ENCODE measurements at regions not wholly inside any gene's neighbourhood (a gene's known extent, or its start where the extent isn't known, plus 50 kb on each side); places are given as distances from the start of the nearest gene placed in this dataset.
"Not testable (repeated sequence)": the region's sequence is repeated elsewhere in the genome, so short reads cannot be mapped to it uniquely, and the experiment has no call there.

- H3K27me3 ChIP-seq, result peaks cover 4% of the 10 kb centered on the region; the same call in 1 of the 2 replicates
- no peak overlapping the region for H3K4me3 ChIP-seq (ENCODE audit: low read depth, low read length)
Measured at GRCh38 chr6:1472643-1473042, 83.3 kb downstream of the FOXF2 start.

DNA sequence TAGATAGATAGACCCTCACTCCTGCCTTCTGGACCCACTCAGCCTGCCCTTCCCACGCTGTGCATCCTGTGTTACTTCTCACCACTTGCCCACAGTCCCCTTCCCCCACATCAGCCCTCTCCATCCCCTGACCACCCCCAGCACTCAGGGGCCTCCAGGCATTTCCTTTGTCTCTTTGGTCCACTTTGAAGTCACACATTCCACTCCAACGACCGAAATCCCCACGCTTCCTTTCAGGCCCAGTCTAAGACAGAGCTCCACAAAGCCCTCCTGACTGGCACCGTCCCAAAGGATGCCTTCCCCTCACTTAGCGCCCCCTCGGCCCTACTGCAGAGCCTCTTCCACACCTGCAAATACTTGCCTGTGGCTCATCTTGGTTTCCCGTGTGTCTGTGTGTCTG, 83.8 kb downstream of the FOXF2 start:
- Histone ChIP-seq H3K27me3 (no peaks in the 10 kb centered on the region; the same call in 1 of the 2 replicates), H3K36me3 (no peaks in the 10 kb centered on the region), H3K4me1 (no peaks in the 10 kb centered on the region), H3K4me3 (ENCODE audit: low read depth, low read length) (no peak overlapping the region), H3K9me3 (no peaks in the 10 kb centered on the region)
- TF ChIP-seq, protein P1, sequence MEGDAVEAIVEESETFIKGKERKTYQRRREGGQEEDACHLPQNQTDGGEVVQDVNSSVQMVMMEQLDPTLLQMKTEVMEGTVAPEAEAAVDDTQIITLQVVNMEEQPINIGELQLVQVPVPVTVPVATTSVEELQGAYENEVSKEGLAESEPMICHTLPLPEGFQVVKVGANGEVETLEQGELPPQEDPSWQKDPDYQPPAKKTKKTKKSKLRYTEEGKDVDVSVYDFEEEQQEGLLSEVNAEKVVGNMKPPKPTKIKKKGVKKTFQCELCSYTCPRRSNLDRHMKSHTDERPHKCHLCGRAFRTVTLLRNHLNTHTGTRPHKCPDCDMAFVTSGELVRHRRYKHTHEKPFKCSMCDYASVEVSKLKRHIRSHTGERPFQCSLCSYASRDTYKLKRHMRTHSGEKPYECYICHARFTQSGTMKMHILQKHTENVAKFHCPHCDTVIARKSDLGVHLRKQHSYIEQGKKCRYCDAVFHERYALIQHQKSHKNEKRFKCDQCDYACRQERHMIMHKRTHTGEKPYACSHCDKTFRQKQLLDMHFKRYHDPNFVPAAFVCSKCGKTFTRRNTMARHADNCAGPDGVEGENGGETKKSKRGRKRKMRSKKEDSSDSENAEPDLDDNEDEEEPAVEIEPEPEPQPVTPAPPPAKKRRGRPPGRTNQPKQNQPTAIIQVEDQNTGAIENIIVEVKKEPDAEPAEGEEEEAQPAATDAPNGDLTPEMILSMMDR (IDR thresholded peaks at IDR 0.05; ENCODE audit: low read depth, low read length), result no peak
- DNase-seq, result no peak

More at GRCh38 chr6:1472643-1473042, 83.3 kb downstream of the FOXF2 start:
- Histone ChIP-seq H3K4me1 (no peaks in the 10 kb centered on the region), H3K9me3 (no peaks in the 10 kb centered on the region), H3K36me3 (no peaks in the 10 kb centered on the region)
- DNase-seq, result no peak
- TF ChIP-seq, protein P1 (IDR thresholded peaks at IDR 0.05; ENCODE audit: low read depth, low read length), result no peak

- DNase-seq, result no peak
- TF ChIP-seq, protein P1 (IDR thresholded peaks at IDR 0.05; ENCODE audit: low read depth, low read length), result no peak
- no peak overlapping the region for H3K4me3 ChIP-seq (ENCODE audit: low read depth, low read length)
- no peaks in the 10 kb centered on the region; the same call in 1 of the 2 replicates for H3K27me3 ChIP-seq
- no peaks in the 10 kb centered on the region for H3K9me3 ChIP-seq
- no peaks in the 10 kb centered on the region for H3K4me1 ChIP-seq
- H3K36me3 ChIP-seq, result no peaks in the 10 kb centered on the region
Measured at GRCh38 chr6:1473598-1473997, 84.2 kb downstream of the FOXF2 start.

DNA sequence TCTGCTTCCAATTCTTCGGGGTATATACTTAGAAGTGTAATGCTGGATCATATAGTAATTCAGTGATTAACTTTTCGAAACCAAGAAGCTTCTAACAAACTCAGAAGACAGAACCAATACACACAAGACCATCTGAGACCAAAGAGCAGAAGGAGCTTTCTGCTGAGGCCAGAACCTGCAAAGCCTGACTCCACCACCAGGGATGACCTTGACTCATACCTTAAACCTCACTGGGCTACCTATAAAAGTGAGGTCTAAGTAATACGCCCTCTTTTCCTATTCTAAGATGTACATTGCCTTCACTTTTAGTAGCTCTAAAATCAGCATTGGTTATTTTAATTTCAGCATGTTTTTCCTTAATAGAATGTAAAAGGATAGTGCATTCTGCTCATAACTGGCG, 84.8 kb downstream of the FOXF2 start:
- DNase-seq, result no peak
- Histone ChIP-seq H3K9me3 (no peaks in the 10 kb centered on the region), H3K36me3 (no peaks in the 10 kb centered on the region), H3K27me3 (no peaks in the 10 kb centered on the region), H3K4me3 (ENCODE audit: low read depth, low read length) (no peak overlapping the region), H3K4me1 (no peaks in the 10 kb centered on the region)
- TF ChIP-seq, protein P1 (IDR thresholded peaks at IDR 0.05; ENCODE audit: low read depth, low read length), result no peak

DNA sequence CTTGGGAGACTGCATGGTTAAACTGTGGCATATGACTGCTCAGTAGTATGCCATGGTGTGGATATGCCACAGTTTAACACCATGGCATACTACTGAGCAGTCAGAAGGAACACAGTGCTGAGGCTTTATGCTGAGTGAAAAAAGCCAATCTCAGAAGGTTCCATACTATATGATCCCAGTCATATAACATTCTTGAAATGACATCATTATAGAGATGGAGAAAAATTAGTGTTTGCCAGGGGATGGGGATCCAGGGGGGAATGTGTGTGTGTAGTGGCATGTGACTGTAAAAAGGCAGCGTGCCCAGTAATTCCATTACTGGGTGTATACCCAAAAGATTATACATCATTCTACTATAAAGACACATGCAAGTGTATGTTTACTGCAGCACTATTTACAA, 85.8 kb downstream of the FOXF2 start:
- Histone ChIP-seq H3K9me3 (no peaks in the 10 kb centered on the region), H3K27me3 (no peaks in the 10 kb centered on the region), H3K4me3 (ENCODE audit: low read depth, low read length) (no peak overlapping the region), H3K36me3 (no peaks in the 10 kb centered on the region), H3K4me1 (no peaks in the 10 kb centered on the region)
- DNase-seq, result no peak
- TF ChIP-seq, protein P1 (IDR thresholded peaks at IDR 0.05; ENCODE audit: low read depth, low read length), result no peak

DNA sequence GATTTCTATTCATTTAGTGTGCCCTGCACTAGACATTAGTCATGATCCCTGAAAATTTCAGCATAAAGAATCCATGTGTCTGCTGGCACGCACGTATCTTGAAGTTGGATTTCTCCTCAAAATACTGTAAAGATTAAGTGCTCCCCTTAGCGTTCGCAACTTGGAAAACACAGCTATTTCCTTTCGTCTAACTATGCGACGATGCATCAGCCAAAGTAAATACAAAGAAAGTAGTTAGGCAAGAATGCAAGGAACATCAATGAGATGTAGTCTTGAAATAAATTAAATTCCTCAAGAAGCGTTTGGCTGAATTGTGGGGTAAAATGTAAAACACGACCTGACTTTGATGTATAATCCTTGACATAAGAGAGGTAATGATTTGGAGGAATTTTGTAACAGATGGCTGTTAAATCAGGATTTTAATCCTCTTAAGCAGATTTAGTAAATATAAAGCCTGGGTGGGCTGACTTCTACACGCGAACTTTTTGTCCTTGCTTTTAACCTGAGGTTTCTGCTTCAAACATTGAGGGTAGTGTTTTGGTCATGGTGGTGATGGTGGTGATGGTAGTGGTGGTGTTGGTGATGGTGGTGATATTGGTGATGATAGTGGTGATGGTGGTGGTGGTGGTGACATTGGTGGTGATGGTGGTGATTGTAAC, 88.2 kb downstream of the FOXF2 start:
- no peaks in the 10 kb centered on the region for H3K9me3 ChIP-seq
- H3K4me3 ChIP-seq (ENCODE audit: low read depth, low read length), result no peak overlapping the region
- TF ChIP-seq, protein P1 (IDR thresholded peaks at IDR 0.05; ENCODE audit: low read depth, low read length), result no peak
- H3K27me3 ChIP-seq, result no peaks in the 10 kb centered on the region
- no peak for DNase-seq
- H3K4me1 ChIP-seq, result no peaks in the 10 kb centered on the region
- no peaks in the 10 kb centered on the region for H3K36me3 ChIP-seq

DNA sequence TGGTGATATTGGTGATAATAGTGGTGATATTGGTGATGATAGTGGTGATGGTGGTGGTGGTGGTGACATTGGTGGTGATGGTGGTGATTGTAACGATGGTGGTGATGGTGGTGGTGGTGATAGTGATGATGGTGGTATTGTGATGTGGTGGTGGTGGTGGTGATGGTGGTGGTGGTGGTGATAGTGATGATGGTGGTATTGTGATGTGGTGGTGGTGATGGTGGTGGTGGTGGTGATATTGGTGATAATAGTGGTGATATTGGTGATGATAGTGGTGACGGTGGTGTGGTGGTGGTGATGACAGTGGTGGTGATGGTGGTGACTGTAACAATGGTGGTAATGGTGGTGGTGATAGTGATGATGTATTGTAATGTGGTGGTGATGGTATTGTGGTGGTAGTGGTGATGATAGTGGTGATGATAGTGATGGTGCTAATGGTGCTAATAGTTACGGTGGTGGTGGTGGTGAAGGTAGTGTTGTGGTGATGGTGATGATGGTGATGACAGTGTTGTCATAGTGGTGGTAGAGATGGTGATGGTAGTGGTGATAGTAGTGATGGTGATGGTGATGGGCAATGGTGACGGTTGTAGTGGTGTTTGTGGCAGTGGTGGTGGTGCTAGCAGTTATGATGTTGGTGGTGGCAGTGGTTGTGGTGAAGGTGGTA, 88.9 kb downstream of the FOXF2 start:
- not testable (repeated sequence) for DNase-seq; H3K27me3 ChIP-seq; H3K9me3 ChIP-seq; H3K4me1 ChIP-seq; H3K4me3 ChIP-seq (ENCODE audit: low read depth, low read length); H3K36me3 ChIP-seq

Measured in BE2C (cell line).